Right renal pelvis (tissue), 4 donors: ENCODE measurements at regions not wholly inside any gene's neighbourhood (a gene's known extent, or its start where the extent isn't known, plus 50 kb on each side); places are given as distances from the start of the nearest gene placed in this dataset.
A peak's percentile ranks its signal among the peaks of the same experiment; 100 is the strongest.
"Not testable (repeated sequence)": the region's sequence is repeated elsewhere in the genome, so short reads cannot be mapped to it uniquely, and the experiment has no call there.

Experiments used
- DNase-seq, 4 donors: peaks; one replicate each; pipeline ENCODE4 v3.0.0-alpha.2; 2013; ENCODE audit warnings: low read depth in 4 of 4, low spot score in 3 of 4, missing footprints in 1 of 4

- DNase-seq = no peak
Measured at GRCh38 chr10:84571146-84571545, 242.8 kb downstream of the CCSER2 start.

DNA sequence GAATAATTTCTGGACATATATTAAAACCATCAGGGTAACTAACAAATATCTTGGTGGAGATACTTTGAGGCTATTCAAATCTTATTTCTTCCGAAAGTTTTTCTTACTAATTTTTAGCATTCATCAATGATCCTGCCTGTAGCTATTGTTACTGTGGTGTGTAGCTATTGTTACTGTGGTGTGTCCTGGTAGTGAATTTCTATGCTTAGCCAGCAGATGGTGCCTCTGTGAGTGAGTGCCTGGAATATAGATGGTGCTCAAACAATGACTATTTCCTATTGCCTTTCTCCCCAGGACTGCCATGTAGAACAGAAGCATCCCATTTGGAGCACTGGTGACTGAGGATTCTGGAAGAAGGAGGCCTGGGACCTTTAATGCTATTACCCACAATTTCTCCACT lies 245.7 kb downstream of the CCSER2 start:
- DNase-seq = no peak

GRCh38 chr10:84581976-84582375 lies 253.6 kb downstream of the CCSER2 start:
- DNase-seq = no peak

GRCh38 chr10:84583501-84583900 lies 255.1 kb downstream of the CCSER2 start:
- DNase-seq = no peak

GRCh38 chr10:84587789-84588188 lies 259.4 kb downstream of the CCSER2 start:
- DNase-seq = no peak

- no peak for DNase-seq
Measured at GRCh38 chr10:84588426-84588825, 260.0 kb downstream of the CCSER2 start.

DNA sequence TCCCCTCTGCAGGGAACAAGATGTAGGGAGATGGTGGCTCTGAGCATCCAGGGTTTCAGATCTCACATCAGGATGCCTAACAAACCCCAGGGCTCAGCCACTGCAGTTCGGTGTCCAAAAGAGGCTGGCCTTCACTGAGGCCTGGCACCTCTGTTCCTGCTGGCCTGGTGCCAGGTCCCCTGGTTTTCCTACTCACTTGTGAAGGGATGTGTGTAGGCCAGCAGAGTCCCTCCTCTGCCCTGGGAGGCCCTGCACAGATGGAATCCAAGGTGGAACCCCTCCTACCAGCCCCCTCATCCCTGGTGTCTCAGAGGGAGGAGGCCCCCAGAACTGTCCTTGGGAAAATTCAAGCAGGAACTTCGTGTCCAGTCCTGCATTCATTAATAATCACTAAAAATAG lies 260.6 kb downstream of the CCSER2 start:
- DNase-seq = no peak

DNA sequence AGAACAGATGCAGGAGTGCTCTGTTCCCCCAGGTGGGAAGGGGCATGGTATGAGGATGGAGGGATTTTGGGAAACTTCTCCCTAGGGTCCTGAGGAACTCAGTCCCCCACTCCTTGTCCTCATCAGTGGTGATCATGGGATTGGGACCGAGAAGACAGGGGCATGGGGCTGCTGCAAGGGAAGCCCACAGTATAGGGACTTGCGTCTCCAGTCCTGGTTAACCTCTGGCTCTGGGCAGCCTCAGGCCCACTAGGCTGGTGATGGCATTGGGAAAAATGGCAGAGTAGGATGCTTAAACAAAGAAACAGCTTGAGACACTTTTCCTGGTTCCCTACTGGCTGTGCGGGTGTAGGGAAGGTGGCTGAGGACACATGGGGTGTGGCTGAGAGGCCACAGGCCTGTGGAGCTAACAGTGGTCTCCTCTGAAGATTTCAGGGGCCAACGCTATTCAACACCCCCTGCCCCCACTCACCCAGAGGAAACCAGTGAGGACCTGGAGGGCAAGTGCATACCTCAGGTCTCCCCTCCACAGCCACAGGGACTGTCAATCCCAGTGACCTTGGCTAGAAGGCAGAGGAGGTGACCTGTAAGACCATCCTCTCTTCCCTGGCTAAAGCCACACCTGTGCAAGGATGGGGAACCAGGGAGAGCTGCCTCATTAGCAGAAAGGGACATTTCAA lies 261.3 kb downstream of the CCSER2 start:
- DNase-seq = no peak

DNA sequence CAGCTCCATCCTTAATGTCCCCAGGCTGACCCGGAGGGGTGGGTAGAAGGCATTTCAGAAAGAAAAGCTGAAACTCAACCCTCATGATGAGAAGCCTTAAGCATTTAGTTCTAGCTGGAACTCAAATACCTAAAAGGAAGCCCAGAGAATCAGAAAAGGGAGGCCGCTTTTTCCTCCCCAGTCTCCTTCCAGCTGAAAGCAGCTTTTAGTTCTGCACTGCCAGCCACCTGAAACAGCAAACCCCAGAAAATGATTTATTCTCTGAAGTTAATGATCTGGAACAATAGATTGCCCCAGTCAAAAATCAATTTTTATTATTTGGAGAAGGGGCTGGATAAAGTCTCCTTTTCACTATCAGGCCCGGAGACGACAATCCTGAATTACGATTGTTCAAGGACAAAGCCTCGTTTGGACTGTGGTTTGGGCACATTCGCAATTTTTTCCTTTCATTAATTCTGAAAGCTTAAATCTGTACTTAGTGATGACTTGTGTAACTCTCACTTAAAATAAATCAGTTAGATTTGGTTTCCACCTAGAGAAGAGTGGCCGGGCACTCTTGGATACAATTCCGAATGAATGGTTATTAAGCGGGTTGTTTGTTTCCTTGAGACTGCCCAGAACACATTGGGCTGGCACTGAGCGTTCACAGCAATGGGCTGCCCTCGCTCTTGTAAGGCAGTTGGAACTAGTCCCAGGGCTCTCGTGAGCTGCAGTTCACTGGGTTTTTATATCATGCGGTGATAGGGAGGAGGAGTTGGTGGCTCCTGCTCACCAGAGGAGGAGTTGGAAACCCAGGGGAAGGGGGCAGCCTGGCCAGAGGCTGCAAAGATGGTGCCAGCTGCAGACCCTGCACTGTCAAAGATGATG lies 262.2 kb downstream of the CCSER2 start:
- peak in 1 of 4 donors; percentile 18 for DNase-seq

- no peak for DNase-seq
Measured at GRCh38 chr10:84593506-84593905, 265.1 kb downstream of the CCSER2 start.

GRCh38 chr10:84596585-84596984 lies 268.2 kb downstream of the CCSER2 start:
- DNase-seq = no peak

GRCh38 chr10:84599254-84599653 lies 270.9 kb downstream of the CCSER2 start:
- no peak for DNase-seq

GRCh38 chr10:84600947-84601346 lies 272.6 kb downstream of the CCSER2 start:
- DNase-seq = no peak

- DNase-seq = not testable (repeated sequence)
Measured at GRCh38 chr10:84602543-84602942, 274.2 kb downstream of the CCSER2 start.

GRCh38 chr10:84603971-84604370 lies 275.6 kb downstream of the CCSER2 start:
- DNase-seq = no peak

DNA sequence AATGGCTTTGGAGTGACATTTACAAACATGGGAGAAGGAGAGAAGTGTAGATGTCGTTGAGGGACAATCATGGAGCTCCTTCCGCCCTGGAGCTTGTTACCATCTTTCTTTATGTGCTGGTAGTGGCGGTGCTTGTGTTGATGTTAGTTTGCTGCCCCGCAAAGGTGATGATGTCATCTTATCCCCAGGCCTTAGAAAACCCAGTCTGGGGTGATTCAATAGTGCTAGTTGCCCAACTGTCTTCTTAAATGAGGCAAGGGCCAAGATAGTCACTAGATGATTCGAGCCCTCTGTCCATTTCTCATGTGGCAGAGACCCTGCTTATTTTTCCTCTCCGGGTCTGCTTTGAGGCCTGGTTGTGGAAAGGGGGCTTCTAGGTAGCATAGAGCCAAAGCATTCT lies 277.4 kb downstream of the CCSER2 start:
- no peak for DNase-seq

- no peak for DNase-seq
Measured at GRCh38 chr10:84606428-84606827, 278.0 kb downstream of the CCSER2 start.

DNA sequence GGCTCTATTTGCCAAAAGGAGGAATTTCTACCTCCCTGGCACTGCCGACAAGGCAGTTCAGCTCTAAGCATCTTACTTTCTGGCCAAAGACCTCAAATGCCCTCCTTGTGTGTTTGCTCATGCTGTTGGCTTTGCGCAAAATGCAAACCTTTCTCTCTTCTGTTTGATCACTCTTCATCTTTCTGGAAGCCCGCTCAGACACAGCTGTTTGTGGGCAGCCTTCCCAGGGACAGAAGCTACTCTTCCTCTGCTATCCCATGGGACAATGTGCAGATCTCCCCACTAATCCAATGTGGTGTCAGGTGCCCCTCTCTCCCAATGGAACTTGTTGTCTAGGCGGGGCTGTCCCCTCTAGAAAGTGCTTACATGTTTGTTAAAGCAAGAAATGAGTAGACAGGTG lies 278.7 kb downstream of the CCSER2 start:
- no peak for DNase-seq

GRCh38 chr10:84607523-84607922 lies 279.1 kb downstream of the CCSER2 start:
- DNase-seq = no peak

DNA sequence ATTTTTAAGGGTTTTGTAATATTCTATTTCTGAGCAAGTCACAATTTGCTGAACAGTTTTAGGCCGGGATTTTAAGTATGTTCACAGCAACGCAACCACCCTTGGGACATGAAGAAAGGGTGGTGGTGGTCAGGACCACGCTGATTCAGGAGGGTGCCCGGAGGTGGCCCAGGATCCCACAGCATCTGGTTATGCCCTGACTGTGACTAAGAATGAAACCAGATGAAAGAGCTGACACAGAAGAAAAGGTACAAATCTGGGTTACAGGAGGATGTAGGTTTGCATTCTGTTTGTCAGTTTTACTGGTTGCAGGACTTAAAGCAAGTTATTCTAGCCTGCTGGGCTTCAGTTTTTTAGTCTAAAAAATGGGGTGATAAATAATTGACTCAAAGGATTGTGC lies 279.7 kb downstream of the CCSER2 start:
- no peak for DNase-seq

DNA sequence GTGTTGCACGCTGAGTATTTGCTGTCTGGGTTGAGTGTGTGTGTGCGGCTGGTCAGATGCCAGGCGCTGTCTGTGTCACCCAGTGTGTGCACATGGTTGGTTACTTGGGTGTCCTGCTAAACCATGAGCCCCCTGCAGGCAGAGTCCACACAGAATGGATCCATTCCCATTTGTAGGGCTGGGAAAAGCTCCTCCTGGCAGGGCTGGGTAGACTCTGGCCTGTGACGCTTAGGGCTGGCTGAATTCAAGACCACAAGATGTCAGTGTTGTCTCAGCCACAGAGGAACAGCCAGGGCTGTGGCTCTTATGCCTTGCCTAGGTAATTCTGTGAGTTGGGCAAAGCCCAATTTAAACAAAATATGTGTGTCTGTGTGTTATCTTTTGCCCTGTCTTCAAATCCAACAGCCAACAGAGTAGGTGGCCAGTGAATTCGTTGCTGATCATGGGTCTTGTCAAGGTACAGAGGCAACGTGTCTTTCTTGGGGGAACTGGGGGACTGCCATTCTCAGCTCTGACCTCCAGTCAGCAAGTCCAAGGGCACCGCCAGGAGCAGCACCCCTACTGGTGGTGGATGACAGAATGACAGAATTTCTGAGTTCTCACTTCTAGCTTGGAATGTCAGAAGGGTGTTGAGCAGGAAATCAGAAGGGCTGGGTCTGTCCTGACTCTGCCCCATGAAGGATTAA lies 285.1 kb downstream of the CCSER2 start:
- peak in 2 of 4 donors; percentile 21 to 31 for DNase-seq
